ENCODE measurements at regions not wholly inside any gene's neighbourhood (a gene's known extent, or its start where the extent isn't known, plus 50 kb on each side); places are given as distances from the start of the nearest gene placed in this dataset.

DNA sequence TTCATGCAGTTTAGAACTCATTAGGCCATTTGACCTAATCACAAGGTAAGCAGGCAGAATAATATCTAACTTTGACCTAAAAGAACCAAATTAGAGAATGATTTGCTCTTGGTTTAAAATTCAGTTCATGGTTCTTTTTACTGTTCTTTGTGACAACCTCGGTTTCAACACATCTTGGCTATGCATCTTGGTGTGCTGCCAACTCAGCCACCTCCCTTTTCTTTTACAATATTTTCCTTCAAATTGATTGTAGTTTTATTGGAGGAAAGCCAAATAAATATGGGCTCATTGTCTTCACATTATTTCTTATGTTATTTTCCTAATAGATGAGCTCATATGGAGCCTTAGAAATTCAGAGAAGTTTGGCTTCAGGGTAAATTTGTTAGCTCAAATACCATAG lies 338.3 kb downstream of the SIPA1L2 start:
- H3K4me3 ChIP-seq (ENCODE audit: low read length) = no peak overlapping the region
- no peaks in the 10 kb centered on the region for H3K36me3 ChIP-seq (ENCODE audit: control insufficient read depth, low read length)
- no peaks in the 10 kb centered on the region for H3F3A ChIP-seq (ENCODE audit: control insufficient read depth, insufficient read depth)
- no peak overlapping the region for H3K4me2 ChIP-seq (ENCODE audit: low read length)
- H3K27me3 ChIP-seq (ENCODE audit: control insufficient read depth, low read length) = no peaks in the 10 kb centered on the region
- no peaks in the 10 kb centered on the region for H3K9me3 ChIP-seq (ENCODE audit: control insufficient read depth, insufficient read depth, low read length)
- no peak for TF ChIP-seq EZH2phosphoT487 (IDR thresholded peaks at IDR 0.05; ENCODE audit: borderline replicate concordance, low read length)
- TF ChIP-seq, protein P1, sequence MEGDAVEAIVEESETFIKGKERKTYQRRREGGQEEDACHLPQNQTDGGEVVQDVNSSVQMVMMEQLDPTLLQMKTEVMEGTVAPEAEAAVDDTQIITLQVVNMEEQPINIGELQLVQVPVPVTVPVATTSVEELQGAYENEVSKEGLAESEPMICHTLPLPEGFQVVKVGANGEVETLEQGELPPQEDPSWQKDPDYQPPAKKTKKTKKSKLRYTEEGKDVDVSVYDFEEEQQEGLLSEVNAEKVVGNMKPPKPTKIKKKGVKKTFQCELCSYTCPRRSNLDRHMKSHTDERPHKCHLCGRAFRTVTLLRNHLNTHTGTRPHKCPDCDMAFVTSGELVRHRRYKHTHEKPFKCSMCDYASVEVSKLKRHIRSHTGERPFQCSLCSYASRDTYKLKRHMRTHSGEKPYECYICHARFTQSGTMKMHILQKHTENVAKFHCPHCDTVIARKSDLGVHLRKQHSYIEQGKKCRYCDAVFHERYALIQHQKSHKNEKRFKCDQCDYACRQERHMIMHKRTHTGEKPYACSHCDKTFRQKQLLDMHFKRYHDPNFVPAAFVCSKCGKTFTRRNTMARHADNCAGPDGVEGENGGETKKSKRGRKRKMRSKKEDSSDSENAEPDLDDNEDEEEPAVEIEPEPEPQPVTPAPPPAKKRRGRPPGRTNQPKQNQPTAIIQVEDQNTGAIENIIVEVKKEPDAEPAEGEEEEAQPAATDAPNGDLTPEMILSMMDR (IDR thresholded peaks at IDR 0.05; ENCODE audit: low read depth, low read length, poor library complexity, severe bottlenecking) = no peak
- no peaks in the 10 kb centered on the region for H3K79me2 ChIP-seq (ENCODE audit: control insufficient read depth, low read length)
- no peaks in the 10 kb centered on the region for H4K20me1 ChIP-seq (ENCODE audit: control insufficient read depth, insufficient read depth, low read depth, low read length)
- no peak overlapping the region for H3K27ac ChIP-seq (ENCODE audit: low read depth, low read length)
- no peaks in the 10 kb centered on the region for H3K4me1 ChIP-seq (ENCODE audit: control insufficient read depth, low read length)
- H3K9me2 ChIP-seq (replicated peaks; ENCODE audit: control insufficient read depth, low read length) = no peaks in the 10 kb centered on the region

DNA sequence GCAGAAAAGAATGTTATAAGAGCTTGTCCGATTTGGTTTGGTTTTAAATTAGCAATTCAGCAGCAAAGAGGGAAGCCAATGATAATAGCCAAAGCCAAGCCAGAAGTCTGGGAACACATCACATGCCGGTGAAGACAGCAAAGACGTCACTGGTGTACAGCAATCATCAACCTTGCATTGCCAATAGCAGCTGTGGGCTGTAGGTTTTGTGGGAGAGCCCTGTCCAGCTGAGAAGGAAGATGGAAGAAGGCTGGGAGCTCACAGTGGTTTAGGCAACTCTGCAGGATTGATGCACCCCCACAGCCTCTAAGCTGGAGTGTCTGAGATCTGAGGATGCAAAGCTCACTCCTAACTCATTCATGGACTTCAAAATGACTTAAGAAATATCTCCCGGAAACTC lies 338.7 kb downstream of the SIPA1L2 start:
- Histone ChIP-seq H3K79me2 (ENCODE audit: control insufficient read depth, low read length) (no peaks in the 10 kb centered on the region), H3K4me1 (ENCODE audit: control insufficient read depth, low read length) (no peaks in the 10 kb centered on the region), H3K4me3 (ENCODE audit: low read length) (no peak overlapping the region), H3K27me3 (ENCODE audit: control insufficient read depth, low read length) (no peaks in the 10 kb centered on the region), H3K9me2 (replicated peaks; ENCODE audit: control insufficient read depth, low read length) (no peaks in the 10 kb centered on the region), H4K20me1 (ENCODE audit: control insufficient read depth, insufficient read depth, low read depth, low read length) (no peaks in the 10 kb centered on the region), H3F3A (ENCODE audit: control insufficient read depth, insufficient read depth) (no peaks in the 10 kb centered on the region), H3K27ac (ENCODE audit: low read depth, low read length) (no peak overlapping the region), H3K36me3 (ENCODE audit: control insufficient read depth, low read length) (no peaks in the 10 kb centered on the region), H3K9me3 (ENCODE audit: control insufficient read depth, insufficient read depth, low read length) (no peaks in the 10 kb centered on the region), H3K4me2 (ENCODE audit: low read length) (no peak overlapping the region)
- no peak for TF ChIP-seq EZH2phosphoT487 (IDR thresholded peaks at IDR 0.05; ENCODE audit: borderline replicate concordance, low read length)
- TF ChIP-seq, protein P1 (IDR thresholded peaks at IDR 0.05; ENCODE audit: low read depth, low read length, poor library complexity, severe bottlenecking) = no peak

DNA sequence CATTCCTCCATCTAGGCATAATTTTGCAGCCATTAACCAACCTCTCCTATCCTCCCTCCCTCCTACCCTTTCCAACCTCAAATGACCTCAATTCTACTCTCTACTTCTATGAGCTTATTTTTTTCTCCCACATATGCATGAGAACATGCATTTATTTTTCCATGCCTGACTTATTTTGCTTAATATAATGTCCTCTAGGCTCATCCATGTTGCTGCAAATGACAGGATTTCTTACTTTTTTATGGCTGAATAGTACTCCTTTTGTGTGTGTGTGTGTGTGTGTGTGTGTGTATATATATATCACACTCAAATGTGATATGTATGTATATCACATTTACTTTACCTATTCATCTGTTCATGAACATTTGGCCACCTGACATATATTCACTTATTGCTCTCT lies 339.4 kb downstream of the SIPA1L2 start:
- H3K4me1 ChIP-seq (ENCODE audit: control insufficient read depth, low read length) = no peaks in the 10 kb centered on the region
- no peaks in the 10 kb centered on the region for H3K79me2 ChIP-seq (ENCODE audit: control insufficient read depth, low read length)
- no peak overlapping the region for H3K4me3 ChIP-seq (ENCODE audit: low read length)
- H4K20me1 ChIP-seq (ENCODE audit: control insufficient read depth, insufficient read depth, low read depth, low read length) = no peaks in the 10 kb centered on the region
- no peak overlapping the region for H3K27ac ChIP-seq (ENCODE audit: low read depth, low read length)
- no peaks in the 10 kb centered on the region for H3K27me3 ChIP-seq (ENCODE audit: control insufficient read depth, low read length)
- no peak for TF ChIP-seq EZH2phosphoT487 (IDR thresholded peaks at IDR 0.05; ENCODE audit: borderline replicate concordance, low read length)
- TF ChIP-seq, protein P1 (IDR thresholded peaks at IDR 0.05; ENCODE audit: low read depth, low read length, poor library complexity, severe bottlenecking) = no peak
- H3K4me2 ChIP-seq (ENCODE audit: low read length) = no peak overlapping the region
- no peaks in the 10 kb centered on the region for H3K9me2 ChIP-seq (replicated peaks; ENCODE audit: control insufficient read depth, low read length)
- H3K36me3 ChIP-seq (ENCODE audit: control insufficient read depth, low read length) = no peaks in the 10 kb centered on the region
- H3K9me3 ChIP-seq (ENCODE audit: control insufficient read depth, insufficient read depth, low read length) = no peaks in the 10 kb centered on the region
- no peaks in the 10 kb centered on the region for H3F3A ChIP-seq (ENCODE audit: control insufficient read depth, insufficient read depth)

Measured in DOHH2 (cell line).